HG02884 (cell line): ENCODE measurements at regions not wholly inside any gene's neighbourhood (a gene's known extent, or its start where the extent isn't known, plus 50 kb on each side); places are given as distances from the start of the nearest gene placed in this dataset.

ENCODE experiments used
- ATAC-seq: cut with Tn5 transposase; IDR thresholded peaks from one replicate; pipeline ENCODE4 v1.9.1; 2021; ENCODE audit warnings: mild to moderate bottlenecking, moderate library complexity; ENCODE audit not compliant: unreplicated experiment

DNA sequence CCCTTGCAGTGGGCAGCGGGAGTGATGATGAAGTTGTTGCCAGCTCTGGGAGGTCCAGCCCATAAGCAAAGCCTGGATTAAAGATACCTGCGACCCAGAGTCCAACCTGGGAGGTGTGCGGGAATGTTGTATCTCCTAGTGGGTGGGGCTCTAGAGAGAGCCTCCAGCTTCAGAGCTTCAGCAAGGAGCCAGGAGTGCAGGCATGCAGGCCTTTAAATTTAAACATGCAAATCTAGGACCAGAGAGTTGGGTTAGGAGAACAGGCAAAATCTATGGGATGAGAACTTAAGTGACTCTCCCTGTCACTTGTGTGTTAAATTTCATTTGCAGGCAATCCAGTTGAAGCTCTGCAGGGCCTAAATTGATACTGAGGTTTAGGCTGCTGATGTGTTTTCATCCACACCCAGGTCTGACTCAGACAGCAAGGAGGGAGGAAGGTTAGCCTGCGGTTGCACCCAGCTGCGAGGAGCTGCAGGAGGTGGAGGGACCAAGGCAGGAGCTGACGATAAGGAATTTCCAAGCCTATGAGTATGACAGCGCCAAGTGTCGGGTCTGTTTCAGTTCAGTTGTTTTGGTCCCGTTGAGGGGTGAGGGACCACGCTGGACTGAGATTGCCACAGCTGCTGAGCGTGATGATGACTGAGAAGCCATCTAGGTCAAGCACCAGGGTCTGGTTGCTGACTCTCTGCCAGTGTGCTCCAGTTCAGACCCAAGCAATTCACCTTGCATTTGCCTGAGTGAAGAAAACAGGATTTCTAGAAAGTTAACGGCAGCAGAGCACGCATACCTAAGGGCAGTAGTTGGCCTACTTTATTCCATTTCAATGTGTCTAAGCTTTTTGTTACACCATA lies 243.0 kb downstream of the ICE1 start:
- ATAC-seq, result no peak

- ATAC-seq, result no peak
These were observed 236.5 kb downstream of the ICE1 start for GRCh38 chr5:5658889-5659465.

GRCh38 chr5:5658226-5658625 lies 235.7 kb downstream of the ICE1 start:
- no peak for ATAC-seq

DNA sequence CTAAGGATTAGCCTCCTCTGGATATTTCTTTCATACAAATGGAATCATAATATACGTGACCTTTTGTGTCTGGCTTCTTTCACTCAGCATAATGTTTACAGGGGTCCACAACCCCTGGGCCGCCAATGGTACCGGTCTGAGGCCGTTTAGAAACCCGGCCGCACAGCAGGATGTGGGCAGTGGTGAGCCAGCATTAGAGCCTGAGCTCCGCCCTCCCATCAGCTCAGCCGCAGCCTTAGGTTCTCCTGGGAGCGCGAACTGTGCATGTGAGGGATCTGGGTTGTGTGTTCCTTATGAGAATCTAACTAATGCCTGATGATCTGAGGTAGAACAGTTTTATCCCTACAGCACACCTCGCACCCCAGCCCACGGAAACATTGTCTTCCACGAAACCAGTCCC lies 229.7 kb downstream of the ICE1 start:
- no peak for ATAC-seq

DNA sequence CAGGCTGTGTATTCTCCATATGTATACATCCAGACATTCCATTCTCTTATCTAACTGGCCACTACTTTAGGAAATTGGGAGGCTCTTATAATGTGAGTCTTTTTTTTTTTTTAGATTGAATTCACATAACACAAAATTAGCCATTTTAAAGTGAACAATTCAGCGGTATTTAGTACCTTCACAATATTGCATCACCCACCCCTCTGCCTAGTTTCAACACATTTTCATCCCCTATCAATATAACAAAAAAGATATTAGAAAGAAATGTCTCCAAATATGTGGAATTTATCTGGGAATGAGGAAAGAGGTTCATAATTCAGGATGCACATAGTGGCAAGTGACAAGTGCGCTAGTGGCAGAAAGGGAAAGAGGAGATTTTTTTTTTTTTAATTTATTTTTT lies 228.5 kb downstream of the ICE1 start:
- no peak for ATAC-seq

DNA sequence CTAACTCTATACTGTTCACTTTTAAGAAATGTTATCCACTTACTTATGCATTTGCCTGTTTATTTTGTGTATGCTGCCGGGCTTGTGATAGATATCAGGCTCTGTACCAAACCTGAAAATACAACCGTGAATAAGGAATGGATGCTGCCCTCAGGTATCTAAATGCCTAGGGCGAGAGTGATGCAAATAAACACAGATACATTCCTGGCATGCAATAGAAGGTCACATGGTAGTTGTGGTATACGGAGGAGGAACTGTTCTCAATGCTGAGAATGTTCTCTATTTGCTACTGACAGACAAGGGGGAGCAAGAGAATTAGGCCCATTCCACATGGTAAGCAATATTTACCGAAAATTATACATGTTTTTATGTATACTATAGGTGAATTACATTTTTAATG lies 227.8 kb downstream of the ICE1 start:
- ATAC-seq, result no peak

GRCh38 chr5:5649641-5650040 lies 227.2 kb downstream of the ICE1 start:
- ATAC-seq, result no peak

DNA sequence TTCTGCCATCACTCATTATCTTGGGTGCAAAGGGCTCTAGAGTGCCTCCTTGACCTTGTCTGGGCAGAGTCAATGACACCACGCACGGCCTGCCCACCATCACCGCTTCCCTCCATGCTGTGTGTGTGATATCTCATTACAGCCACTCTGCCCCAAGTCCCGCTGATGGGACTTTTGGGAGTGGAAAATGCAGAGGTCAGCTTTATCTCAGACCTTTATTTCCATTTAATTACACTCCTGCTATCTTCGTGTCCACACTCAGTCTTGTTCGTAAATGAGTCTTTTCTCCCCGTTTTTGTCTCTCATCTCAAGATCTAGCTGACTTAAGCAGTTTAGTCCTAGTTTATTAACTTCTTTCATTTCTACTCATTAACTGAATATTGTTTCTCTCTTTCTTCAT lies 226.2 kb downstream of the ICE1 start:
- no peak for ATAC-seq

GRCh38 chr5:5645891-5646290 lies 223.4 kb downstream of the ICE1 start:
- no peak for ATAC-seq

- no peak for ATAC-seq
These were observed 222.7 kb downstream of the ICE1 start for GRCh38 chr5:5645198-5645597.

DNA sequence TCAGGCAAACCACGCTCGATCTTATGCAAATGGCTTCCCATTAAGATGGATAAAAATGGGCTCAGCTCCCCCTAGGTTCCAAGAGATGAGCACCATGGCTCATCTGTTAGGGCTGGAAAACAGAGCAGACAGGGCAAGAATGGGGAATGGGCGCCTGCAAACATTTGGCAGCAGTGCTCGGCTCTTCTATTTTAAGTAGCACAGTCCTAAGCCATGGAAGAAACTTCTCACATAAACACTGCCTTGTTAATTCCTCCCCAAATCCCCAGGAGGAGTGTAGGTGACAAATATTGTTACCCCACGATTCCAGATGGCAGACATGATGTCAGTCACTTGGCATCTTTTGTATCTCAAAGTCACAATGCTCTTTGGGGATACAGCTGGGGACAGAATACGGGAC lies 221.8 kb downstream of the ICE1 start:
- ATAC-seq, result no peak

- no peak for ATAC-seq
These were observed 221.0 kb downstream of the ICE1 start for GRCh38 chr5:5643481-5643880.

DNA sequence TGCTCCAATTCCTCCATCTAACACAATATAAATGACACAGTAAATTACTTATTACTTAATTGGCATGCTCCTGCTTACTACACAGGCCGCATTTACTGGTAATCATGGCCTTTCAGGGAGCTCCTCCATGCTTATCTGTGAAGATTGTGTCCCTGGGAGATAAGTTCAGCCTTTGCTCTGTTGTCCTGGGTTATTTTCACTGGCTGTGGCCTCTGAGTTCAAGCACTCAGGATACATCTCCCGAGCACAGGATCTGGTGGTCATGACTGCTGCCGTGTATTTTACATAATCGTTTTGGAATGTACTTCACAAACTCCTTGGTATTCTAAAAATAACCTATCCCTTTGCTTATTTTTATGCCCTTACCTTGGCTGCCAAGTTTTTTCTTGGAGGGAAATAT lies 215.7 kb downstream of the ICE1 start:
- no peak for ATAC-seq

DNA sequence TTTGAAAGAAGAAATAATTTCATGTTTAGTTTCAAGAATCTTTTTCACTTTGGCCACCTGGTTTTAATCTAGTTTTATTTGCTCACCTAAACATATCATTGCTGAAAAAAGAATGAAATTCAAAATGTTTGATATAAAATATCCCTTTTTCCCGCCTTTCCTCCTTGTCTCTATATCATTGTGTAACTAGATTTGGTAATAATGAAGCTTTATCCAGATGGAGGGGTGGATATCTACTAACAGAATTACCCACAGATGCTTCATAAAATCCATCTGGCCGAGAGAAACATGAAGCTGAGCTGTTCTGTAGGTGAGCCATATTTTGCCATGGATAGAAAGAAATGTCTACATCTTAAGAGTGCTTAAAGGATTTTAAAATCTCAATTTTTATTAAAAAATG lies 214.7 kb downstream of the ICE1 start:
- no peak for ATAC-seq

DNA sequence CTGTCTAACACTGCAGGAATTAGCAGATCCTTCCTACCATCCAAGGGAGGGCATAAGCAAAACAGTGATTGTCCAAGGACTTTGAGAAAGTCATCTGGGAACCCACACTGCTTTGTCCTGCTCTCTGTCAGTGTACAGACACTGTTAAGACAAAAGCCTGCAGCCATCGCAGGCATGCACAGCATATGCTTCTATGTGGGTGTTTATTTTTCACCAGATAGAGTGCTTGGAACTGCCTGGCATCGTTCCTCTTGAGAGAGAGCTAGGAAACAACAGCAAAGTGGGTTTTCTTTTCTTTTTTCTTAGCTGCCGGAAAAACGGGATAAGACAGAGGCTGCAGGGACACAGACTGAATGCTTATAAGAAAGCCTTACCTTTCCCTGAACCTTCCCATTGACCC lies 212.3 kb downstream of the ICE1 start:
- no peak for ATAC-seq

DNA sequence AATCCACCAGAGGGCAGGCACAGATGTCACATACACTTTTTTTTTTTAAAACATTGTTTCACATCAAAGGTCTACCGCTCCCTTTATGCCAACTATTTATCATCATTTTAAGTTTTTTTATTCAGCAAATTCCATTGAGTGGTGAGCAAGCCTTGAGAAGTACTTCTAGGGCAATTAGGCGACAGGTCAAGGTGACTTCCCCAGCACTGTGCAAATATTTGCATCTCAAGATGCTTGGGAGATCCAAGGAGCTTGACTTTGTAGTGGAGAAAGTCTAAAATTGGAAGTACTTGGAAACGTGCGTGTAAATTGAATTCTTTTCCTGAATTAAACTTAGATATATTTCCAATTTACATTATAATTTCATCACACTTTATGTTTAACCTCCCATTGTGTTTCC lies 211.1 kb downstream of the ICE1 start:
- ATAC-seq, result no peak

GRCh38 chr5:5632678-5633077 lies 210.2 kb downstream of the ICE1 start:
- no peak for ATAC-seq

DNA sequence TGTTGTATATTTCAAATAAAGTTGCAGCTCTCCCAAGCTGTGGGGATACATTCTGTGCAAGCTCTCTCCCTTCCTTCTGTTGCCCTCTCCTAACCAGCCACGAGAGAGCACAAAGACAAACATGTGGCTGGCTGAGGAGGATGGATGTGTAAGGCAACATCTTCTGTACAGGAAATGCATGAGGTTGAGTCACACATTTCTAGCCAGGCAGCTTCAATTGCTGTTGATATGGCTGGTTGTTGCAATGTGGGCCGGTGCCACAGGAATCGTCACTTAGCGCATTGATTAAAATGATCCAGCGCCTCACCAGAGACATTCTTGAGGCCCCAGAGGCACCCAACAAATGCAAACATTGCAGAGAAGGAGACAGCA lies 207.1 kb downstream of the ICE1 start:
- ATAC-seq, result no peak

DNA sequence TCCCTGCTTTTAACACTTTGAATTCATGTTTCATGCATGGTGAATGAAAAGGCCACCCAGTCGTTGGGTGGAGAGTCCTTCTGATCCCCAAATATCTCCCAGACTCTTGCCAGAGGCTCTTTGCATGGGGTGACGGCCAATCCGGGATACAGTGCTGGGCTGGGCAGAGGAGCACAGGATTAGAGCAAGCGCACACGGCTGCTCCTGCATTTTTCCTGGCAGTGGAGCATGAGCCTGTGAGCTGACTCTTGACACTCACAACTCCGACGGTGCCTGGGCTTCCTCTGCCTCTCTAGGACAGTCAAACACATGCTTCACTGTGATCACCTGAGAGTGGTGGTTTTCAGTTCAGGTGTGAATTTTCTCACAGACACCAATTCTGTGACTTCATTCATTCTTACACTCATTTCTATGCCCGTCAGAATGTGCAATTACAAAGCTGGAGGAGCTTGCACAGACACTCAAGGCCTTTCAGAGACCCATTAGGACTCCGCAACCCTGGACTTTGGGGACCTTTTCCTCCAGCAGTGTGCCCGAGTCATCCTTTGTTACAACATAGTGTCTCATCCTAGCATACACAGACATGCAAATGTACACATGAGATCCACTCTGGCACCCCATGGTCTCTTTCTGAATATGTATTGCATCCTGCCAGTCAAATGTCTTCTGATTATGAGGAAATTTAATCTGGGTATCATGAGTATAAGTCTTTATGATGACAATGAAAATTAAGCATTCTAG lies 206.6 kb downstream of the ICE1 start:
- no peak for ATAC-seq

GRCh38 chr5:5626412-5626811 lies 203.9 kb downstream of the ICE1 start:
- no peak for ATAC-seq

DNA sequence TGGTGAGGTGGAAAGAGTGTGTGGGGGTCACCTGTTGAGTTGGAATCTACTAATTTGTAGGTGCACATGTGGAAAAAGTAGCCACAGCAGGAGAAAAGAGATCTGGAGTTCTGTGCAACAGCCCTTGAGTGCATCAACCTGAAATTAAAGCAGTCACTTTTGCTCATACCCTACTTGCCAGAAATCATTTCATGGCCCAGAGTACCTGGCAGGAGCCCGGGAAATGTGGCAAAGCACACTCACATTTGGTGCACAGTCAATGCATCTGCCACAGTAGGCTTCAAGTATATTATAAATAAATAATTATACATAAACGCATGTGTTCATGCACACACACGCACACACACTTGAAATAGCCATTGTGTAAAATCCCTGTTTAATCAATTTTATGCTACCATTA lies 203.0 kb downstream of the ICE1 start:
- no peak for ATAC-seq

GRCh38 chr5:5623397-5623796 lies 200.9 kb downstream of the ICE1 start:
- no peak for ATAC-seq
